GM18867 (cell line): ENCODE measurements at regions not wholly inside any gene's neighbourhood (a gene's known extent, or its start where the extent isn't known, plus 50 kb on each side); places are given as distances from the start of the nearest gene placed in this dataset.
"Not testable (repeated sequence)": the region's sequence is repeated elsewhere in the genome, so short reads cannot be mapped to it uniquely, and the experiment has no call there.

Source experiments
- ATAC-seq: cut with Tn5 transposase; IDR thresholded peaks from one replicate; pipeline ENCODE4 v1.9.1; 2021; ENCODE audit warnings: mild to moderate bottlenecking, moderate library complexity; ENCODE audit not compliant: unreplicated experiment

DNA sequence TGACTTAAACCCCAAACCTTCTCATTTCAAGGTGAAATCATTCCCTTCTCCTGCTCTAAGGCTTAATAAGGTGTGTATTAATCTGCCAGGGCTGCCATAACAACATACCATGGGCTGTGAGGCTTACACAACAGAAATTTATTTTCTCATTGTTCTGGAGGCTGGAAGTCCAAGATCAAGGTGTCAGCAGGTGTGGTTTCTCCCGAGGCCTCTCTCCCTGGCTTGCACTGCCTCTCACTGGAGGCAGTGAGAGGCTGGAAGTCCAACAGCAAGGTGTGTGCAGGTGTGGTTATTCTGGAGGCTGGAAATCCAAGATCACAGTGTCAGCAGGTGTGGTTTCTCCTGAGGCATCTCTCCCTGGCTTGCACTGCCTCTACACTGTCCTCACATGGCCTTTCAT lies 280.3 kb upstream of the TUT7 start:
- ATAC-seq = no peak

GRCh38 chr9:86633945-86634344 lies 279.7 kb upstream of the TUT7 start:
- no peak for ATAC-seq

GRCh38 chr9:86632537-86632936 lies 278.3 kb upstream of the TUT7 start:
- ATAC-seq = no peak

DNA sequence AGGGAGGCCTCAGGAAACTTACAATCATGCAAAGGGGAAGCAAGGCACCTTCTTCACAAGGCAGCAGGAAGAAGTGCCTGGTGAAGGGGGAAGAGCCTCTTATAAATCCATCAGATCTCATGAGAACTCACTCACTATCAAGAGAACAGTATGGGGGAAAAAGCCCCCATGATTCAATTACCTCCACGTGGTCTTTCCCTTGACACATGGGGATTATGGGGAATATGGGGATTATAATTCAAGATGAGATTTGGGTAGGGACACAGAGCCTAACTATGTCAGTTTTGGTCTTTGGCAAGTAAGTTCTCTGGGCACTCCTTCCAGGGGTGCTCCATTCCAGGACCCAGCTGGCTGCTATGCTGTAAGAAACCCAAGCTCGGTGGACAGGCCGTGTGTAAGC lies 275.3 kb upstream of the TUT7 start:
- ATAC-seq = no peak

- no peak for ATAC-seq
Observed at GRCh38 chr9:86626802-86627201, 272.6 kb upstream of the TUT7 start.

DNA sequence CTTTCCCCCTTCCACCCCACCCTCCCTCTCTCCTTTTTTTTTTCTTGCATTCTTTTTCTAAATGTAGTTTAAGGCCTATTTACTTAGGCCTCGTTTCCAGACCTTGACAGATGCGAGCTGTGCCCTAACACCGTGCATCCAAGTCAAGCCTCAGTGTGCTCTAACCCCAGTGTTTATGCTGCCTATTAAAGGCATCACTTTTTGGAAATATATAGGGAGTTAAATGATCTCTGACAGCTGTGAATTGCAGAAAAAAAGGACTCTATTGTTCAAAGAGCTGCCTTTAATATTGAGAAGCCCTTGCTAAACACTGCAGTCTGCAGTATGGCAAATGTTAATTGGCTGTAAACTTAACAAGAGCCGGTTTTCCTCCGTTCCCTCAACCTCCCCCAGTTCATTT lies 270.4 kb upstream of the TUT7 start:
- ATAC-seq = no peak

DNA sequence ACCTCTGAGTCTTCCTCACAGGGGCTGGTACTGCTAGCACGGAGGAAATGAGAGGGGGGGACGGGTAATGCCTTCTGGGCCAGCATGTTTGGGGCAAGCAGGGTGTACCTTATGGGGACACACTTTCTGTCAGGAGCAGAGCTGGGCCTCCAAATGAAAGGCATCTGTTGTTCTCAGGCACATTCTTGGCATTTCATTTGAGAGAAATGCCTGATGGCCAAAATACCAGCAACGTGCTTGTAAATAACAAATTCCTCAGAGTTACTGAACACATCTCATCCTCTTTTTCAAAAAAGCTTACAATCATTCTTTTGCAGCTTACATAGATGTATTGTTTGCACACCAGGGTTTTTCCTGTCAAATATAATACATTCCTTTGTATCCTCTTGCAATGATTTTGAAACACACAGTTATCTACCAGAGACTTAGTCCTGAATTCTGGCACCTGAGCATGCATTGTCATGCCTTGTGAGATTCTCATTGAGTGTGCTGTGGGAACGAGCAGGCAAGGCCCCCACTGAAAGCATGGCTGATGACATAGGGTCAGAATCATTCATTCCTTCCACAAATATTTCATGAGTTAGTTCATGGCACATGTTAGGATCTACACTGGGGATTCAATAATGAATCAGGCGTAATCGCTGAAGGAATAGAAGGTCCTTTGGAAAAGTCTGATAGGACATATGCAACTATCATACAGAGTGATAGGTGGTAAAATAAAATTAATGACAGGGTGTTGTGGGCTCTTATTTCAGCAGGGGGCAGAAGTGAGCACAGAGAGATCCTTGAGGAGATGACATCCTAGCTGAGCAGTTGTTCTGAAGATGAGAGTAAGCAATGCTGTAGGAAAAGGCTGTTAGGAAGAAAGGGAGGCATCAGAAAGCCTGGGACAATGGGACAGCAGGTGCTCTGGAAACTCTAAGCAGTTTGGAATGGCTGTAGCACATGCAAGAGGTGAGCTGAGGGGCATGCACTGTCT lies 260.9 kb upstream of the TUT7 start:
- ATAC-seq = no peak

GRCh38 chr9:86613943-86614342 lies 259.7 kb upstream of the TUT7 start:
- no peak for ATAC-seq

GRCh38 chr9:86611534-86611933 lies 257.3 kb upstream of the TUT7 start:
- not testable (repeated sequence) for ATAC-seq

- ATAC-seq = no peak
Observed at GRCh38 chr9:86605303-86605702, 251.1 kb upstream of the TUT7 start.

DNA sequence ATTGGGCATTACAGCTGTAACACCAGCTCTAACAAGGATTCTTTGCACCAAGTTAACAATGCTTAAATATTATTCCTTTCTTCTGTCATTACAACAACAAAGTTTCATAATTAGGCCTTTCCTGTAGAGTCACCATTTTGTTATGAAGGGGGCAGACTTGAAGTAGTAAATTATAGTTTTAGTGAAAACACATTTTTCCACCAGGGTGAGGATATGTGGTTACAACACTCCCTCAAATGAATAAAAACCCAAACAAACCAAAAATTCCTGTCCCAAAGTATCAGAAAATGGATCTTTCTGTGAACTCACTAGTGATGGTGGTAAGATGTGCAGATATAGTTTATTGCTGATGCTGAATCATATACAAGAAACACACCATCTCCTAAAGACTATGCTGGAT lies 250.5 kb upstream of the TUT7 start:
- no peak for ATAC-seq

DNA sequence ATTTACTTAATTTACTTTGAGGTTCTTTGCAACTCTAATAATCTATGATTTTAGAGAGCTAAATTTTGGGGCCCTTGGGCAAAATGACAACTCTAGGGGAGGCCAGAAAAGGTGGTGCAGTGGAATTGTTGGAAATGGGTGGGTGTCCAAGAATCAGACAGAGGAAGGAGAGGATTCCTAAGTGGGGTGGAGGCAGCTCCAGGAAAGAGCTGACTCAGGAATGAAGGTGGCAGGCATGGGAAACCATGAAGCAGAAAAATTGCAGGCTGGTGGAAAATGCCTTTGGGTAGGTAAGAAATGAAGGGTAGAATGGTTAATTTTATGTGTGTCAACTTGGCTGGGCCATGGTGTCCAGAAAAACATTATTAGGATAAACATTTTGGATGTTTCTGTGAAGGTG lies 248.5 kb upstream of the TUT7 start:
- ATAC-seq = no peak

GRCh38 chr9:86601697-86602096 lies 247.5 kb upstream of the TUT7 start:
- no peak for ATAC-seq

DNA sequence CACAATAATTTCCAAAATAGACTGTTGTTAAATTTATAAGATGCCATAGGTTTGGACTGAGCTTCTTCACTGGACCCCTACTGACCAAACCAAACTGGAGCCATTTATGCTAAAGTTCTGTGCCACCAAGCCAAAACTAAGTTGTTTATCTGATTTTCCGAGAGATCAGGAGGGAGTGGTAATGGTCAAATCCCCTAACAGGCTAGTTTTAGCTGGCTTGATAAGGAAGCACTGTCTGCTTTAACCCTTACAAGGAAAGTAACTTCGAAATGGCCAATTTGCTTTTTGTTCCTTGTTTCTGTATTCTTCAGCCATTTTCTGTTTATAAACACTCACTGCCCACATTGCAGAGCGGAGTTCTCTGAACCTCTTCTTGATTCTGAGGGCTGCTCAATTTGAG lies 246.8 kb upstream of the TUT7 start:
- no peak for ATAC-seq

DNA sequence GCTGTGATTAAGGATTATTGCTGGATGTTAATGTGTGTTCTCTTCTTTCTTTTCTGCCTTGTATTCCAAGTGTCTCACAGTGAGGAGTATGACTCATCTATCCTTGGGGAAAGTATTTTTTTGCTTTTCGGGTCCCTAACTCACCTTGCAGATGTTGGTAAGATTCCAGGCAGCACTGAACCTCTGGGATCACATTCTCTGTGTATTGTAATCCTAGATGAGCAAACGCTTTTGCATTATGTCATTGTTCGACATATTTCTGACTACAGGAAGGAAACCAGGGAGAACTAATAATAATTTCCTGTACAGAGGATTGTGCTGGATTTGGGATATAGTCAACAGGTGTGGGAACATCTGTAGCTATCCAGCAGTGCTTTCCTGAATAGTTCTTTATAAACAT lies 246.1 kb upstream of the TUT7 start:
- ATAC-seq = no peak

DNA sequence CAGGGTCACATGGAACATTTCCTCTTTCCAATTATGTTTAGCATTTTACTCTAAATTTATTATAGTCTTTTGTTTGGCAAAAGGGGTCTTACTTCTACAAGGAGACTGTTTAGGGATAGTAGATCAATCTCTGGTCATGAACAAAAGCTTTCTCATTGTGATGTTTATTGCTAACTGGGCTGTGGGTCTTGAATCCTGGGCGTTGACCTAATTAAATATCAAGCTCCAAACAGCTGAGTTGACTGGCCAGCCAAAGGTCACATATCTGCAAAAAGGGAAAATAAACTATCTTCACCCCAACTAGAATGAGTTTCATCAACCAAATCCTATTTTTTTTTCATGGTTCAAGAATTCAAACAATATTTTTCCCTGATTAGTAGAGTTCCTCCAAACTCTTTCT lies 245.4 kb upstream of the TUT7 start:
- no peak for ATAC-seq

DNA sequence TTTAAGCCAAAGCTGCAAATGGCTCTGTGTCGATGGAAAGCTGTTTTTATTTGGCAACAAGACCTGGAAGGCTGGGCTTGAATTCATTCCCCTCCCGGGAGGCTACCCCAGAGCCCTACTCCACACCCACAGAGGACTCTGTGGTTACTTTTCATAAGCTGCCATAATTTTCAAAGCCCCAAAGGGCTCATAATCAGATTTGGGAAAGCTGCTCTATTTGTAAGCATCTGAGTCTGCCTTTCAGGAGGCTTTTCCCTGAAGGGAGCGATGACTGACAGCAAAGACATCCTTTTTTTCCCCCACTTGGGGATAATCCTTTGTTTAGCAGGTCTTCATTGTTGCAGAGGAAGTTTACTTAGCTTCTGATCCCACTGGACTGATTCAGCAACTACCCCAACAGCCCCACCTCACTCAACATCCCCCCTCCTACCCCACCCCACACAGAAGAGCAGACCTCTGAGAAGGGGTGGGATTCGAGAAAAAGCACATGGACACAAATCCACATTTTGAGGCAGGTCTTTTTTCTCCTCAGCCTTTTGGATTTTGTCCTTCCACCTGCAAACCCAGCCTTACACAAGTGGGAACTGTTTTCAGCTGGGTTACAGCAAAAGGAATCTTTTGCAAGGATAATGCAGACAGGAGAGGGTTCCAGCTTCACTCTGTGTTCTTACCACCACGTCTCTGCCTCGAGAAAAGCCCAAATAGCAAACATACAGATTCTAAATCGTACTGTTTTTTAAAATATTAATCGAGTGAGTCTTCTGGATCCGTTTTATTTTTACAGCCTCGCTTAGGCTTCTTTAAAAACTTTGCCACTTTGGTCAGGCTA lies 244.4 kb upstream of the TUT7 start:
- no peak for ATAC-seq

DNA sequence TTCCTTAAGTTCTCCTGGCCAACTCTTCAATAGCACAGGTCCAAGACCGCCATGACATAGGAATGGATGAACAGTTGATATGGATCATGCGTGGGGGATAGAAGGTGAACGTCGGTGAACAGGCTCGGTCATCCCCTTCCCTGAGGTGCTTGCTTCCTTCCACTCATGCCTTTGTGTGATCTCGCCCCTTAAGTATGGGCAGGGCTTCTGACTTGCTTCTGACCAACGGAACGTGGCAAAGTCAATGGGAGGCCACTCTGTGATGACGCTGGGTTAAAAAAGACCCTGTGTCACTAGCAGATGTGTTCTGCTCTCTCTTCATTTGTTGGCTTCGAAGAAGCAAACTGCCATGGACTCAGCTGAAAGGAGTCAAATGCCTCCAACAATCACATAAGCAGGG lies 240.5 kb upstream of the TUT7 start:
- no peak for ATAC-seq

DNA sequence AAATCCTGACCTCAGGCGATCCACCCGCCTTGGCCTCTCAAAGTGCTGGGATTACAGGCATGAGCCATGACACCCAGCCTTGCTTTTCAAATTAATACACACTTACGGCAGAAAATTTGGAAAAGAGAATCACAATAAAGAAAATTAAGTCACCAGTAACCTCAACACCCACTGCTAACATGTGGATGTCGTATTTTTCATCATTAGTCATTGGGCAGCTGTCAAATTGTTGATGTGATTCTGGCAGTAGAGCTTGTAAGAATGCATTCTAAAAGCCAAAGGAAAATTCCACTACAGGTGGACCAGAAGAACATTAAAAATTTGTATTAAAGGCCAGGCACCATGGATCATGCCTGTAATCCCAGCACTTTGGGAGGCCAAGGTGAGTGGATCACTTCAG lies 237.3 kb upstream of the TUT7 start:
- ATAC-seq = no peak

DNA sequence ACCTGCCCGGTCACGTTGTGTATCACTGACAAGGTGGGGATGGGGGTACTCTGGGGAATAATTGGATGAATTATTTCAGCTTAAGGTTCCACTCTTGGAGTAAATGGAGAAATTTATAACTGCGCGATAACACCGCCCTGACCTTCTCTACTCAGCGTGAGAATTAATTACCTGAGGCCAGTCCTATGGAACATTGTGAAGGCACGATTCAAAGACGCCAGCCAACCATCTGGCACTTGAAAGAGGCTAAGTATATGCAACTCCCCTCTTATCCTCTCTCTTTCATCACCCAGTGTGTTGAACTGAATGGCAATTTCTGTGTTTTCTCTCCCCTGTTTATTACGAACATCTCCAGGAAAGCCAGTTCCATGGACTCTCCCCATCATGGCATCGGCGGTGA lies 235.5 kb upstream of the TUT7 start:
- no peak for ATAC-seq

- no peak for ATAC-seq
Observed at GRCh38 chr9:86589273-86589672, 235.1 kb upstream of the TUT7 start.

DNA sequence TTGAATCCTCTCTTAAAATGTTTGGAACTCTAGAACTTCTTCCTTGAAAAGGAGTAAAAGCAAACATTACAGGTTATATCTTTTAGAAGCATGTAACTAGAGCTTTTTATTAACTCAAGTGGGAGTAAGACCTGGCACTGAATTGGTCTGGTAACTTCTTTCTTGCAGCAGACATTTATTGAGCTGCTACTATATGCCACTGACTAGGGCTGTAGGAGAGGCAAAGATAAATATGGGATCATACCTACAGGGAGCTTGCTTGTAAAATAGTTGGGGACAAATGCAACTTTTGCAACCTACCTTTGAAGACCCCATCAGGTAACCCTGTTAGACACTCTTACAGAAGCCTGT lies 231.9 kb upstream of the TUT7 start:
- peak; percentile 10 for ATAC-seq
